Activated CD4-positive, alpha-beta T cell treated with anti-CD3 and anti-CD28 coated beads, Interleukin-2, amount 50 U/mL, for 16 hours (primary cell): ENCODE measurements at regions not wholly inside any gene's neighbourhood (a gene's known extent, or its start where the extent isn't known, plus 50 kb on each side); places are given as distances from the start of the nearest gene placed in this dataset.
"Not testable (repeated sequence)": the region's sequence is repeated elsewhere in the genome, so short reads cannot be mapped to it uniquely, and the experiment has no call there.

Experiments used
- DNase-seq: peaks from one replicate; pipeline ENCODE4 v3.0.0-alpha.2; 2020

- DNase-seq = no peak
Measured at GRCh38 chr7:98777051-98777450, 92.8 kb downstream of the TMEM130 start.

- no peak for DNase-seq
Measured at GRCh38 chr7:98778421-98778820, 91.4 kb downstream of the TMEM130 start.

GRCh38 chr7:98779800-98780587 is 89.8 kb downstream of the TMEM130 start:
- no peak for DNase-seq

- DNase-seq = no peak
Measured at GRCh38 chr7:98784216-98784785, 85.5 kb downstream of the TMEM130 start.

GRCh38 chr7:98785929-98786571 is 83.8 kb downstream of the TMEM130 start:
- DNase-seq = no peak

- no peak for DNase-seq
Measured at GRCh38 chr7:98788966-98789365, 80.8 kb downstream of the TMEM130 start.

GRCh38 chr7:98794453-98794852 is 75.4 kb downstream of the TMEM130 start:
- DNase-seq = not testable (repeated sequence)

- peak; percentile 77 for DNase-seq
Measured at GRCh38 chr7:98795741-98796493, 73.9 kb downstream of the TMEM130 start.
